Endothelial cell (in vitro differentiated cells): ENCODE measurements at regions not wholly inside any gene's neighbourhood (a gene's known extent, or its start where the extent isn't known, plus 50 kb on each side); places are given as distances from the start of the nearest gene placed in this dataset.
"Not testable (repeated sequence)": the region's sequence is repeated elsewhere in the genome, so short reads cannot be mapped to it uniquely, and the experiment has no call there.

Experiments
- DNase-seq: peaks from one replicate; pipeline ENCODE4 v3.0.0; 2021; ENCODE audit warnings: low spot score
- H3K27ac Mint-ChIP-seq: one replicate; pipeline ENCODE4 v1.8.0; 2021; ENCODE audit warnings: mixed read lengths, inconsistent platforms; ENCODE audit not compliant: unreplicated experiment
- H3K27me3 Mint-ChIP-seq: one replicate; pipeline ENCODE4 v1.8.0; 2021; ENCODE audit warnings: mild to moderate bottlenecking, moderate library complexity, mixed read lengths, inconsistent platforms; ENCODE audit not compliant: unreplicated experiment
- H3K36me3 Mint-ChIP-seq: one replicate; pipeline ENCODE4 v1.8.0; 2021; ENCODE audit warnings: mild to moderate bottlenecking, low read depth, mixed read lengths, inconsistent platforms; ENCODE audit not compliant: unreplicated experiment
- H3K4me1 Mint-ChIP-seq: one replicate; pipeline ENCODE4 v1.8.0; 2021; ENCODE audit warnings: mild to moderate bottlenecking, mixed read lengths, inconsistent platforms; ENCODE audit not compliant: unreplicated experiment
- H3K4me3 Mint-ChIP-seq: one replicate; pipeline ENCODE4 v1.8.0; 2021; ENCODE audit warnings: mild to moderate bottlenecking, mixed read lengths, inconsistent platforms; ENCODE audit not compliant: unreplicated experiment
- H3K9me3 Mint-ChIP-seq: one replicate; pipeline ENCODE4 v1.8.0; 2021; ENCODE audit warnings: mixed read lengths, inconsistent platforms; ENCODE audit not compliant: unreplicated experiment
- TF ChIP-seq, protein P1 (sequence below): fragments of 200-600 bp; sonication (generic); IDR thresholded peaks from one replicate; pipeline ENCODE4 v1.5.0; 2021; ENCODE audit warnings: antibody characterized with exemption; ENCODE audit not compliant: unreplicated experiment

DNA sequence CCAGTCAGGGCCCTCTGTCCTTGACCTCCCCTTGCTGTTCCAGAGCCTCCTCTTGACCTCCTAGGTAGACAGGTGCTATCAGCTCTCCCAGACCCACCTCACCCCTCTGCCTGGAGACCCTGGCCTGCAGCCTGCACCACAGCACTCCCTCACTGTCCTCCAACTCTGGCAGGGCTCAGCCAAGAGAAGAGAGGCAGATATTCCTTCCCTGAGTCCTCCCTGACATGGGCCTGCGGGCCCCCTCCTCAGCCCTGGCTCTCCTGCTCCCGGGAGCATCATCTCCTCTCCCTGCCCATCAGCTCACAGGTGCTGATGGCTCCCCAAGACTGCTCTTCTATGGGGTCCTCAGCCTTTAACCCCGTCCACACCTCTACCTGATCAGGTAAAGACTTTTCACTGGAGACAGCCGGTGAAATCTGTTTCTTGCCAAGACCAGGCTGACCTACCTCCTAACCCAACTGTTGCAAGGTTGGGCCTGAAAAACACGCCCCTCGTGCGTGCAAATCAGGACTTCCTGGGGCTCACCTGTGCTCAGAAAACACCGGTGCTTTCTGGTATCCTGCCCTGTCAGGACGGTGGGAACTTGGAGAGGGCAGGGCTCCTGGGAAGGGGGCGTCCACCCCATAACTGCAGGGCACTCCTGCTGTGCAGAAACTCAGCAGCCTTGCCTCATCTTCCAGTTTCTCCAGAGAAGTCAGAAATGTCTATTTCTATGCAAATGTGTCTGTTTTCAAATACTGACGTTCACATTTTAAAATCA is 160.7 kb downstream of the SHANK2 start:
- TF ChIP-seq, protein P1, sequence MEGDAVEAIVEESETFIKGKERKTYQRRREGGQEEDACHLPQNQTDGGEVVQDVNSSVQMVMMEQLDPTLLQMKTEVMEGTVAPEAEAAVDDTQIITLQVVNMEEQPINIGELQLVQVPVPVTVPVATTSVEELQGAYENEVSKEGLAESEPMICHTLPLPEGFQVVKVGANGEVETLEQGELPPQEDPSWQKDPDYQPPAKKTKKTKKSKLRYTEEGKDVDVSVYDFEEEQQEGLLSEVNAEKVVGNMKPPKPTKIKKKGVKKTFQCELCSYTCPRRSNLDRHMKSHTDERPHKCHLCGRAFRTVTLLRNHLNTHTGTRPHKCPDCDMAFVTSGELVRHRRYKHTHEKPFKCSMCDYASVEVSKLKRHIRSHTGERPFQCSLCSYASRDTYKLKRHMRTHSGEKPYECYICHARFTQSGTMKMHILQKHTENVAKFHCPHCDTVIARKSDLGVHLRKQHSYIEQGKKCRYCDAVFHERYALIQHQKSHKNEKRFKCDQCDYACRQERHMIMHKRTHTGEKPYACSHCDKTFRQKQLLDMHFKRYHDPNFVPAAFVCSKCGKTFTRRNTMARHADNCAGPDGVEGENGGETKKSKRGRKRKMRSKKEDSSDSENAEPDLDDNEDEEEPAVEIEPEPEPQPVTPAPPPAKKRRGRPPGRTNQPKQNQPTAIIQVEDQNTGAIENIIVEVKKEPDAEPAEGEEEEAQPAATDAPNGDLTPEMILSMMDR, result no peak
- no peak for DNase-seq
- H3K36me3 Mint-ChIP-seq, result peaks cover 5% of the 10 kb centered on the region
- peaks cover 4% of the 10 kb centered on the region for H3K4me1 Mint-ChIP-seq
- no peak overlapping the region for H3K4me3 Mint-ChIP-seq
- no peak overlapping the region for H3K27ac Mint-ChIP-seq
- peaks cover 4% of the 10 kb centered on the region for H3K27me3 Mint-ChIP-seq
- no peaks in the 10 kb centered on the region for H3K9me3 Mint-ChIP-seq

DNA sequence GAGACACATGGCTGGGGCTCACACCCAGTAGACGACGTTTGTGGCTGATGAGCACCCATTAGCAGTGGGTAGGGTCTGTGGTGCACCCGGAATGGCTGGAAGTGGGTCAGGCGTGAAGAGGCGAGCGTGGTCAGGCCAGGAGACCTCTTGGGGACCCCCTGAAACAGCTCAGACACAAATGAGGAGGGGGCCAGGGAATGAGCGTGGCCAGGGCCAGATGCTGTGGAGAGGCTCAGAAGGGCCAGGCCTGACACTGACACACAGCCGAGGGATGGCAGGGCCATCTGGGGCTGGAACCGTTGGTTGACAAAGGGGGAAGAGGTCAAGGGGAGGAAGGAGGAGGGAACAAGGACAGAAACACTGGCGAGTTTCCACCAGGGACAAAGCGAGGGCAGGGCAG is 162.8 kb downstream of the SHANK2 start:
- H3K4me1 Mint-ChIP-seq, result no peaks in the 10 kb centered on the region
- H3K4me3 Mint-ChIP-seq, result no peak overlapping the region
- no peaks in the 10 kb centered on the region for H3K9me3 Mint-ChIP-seq
- TF ChIP-seq, protein P1, result no peak
- peaks cover 5% of the 10 kb centered on the region for H3K36me3 Mint-ChIP-seq
- peaks cover 2% of the 10 kb centered on the region for H3K27me3 Mint-ChIP-seq
- H3K27ac Mint-ChIP-seq, result no peak overlapping the region
- no peak for DNase-seq

DNA sequence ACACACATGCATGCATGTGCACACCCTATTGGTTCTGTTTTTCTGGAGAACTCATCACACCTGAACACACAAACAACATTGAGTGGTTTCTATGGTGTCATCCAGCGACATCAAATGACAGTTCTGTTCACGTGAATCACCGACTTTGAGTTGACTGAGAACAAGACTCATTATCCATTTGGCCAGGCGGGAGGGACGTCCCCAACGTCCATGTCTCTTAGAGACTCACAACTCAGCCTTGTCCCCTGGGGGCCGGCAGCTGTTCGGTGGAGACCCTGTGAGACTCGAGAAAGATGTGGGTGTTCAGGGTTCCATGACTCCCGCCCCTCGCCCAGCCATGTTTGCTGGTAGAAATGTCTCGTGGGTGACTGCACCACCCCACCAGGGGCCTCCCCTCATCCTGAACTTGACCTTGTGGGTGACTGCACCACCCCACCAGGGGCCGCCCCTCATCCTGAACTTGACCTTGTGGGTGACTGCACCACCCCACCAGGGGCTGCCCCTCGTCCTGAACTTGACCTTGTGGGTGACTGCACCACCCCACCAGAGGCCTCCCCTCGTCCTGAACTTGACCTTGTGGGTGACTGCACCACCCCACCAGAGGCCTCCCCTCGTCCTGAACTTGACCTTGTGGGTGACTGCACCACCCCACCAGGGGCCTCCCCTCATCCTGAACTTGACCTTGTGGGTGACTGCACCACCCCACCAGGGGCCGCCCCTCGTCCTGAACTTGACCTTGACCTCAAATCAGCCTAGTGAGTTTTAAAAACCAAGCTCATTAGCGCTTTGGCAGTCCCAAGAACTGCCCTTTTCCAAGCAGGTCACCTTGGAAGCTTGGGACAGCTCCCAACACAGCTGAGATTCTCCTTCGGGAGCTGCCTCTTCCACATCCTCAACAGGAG is 163.8 kb downstream of the SHANK2 start:
- H3K27me3 Mint-ChIP-seq, H3K27ac Mint-ChIP-seq, H3K36me3 Mint-ChIP-seq, H3K9me3 Mint-ChIP-seq, H3K4me1 Mint-ChIP-seq, H3K4me3 Mint-ChIP-seq, DNase-seq: not testable (repeated sequence)

DNA sequence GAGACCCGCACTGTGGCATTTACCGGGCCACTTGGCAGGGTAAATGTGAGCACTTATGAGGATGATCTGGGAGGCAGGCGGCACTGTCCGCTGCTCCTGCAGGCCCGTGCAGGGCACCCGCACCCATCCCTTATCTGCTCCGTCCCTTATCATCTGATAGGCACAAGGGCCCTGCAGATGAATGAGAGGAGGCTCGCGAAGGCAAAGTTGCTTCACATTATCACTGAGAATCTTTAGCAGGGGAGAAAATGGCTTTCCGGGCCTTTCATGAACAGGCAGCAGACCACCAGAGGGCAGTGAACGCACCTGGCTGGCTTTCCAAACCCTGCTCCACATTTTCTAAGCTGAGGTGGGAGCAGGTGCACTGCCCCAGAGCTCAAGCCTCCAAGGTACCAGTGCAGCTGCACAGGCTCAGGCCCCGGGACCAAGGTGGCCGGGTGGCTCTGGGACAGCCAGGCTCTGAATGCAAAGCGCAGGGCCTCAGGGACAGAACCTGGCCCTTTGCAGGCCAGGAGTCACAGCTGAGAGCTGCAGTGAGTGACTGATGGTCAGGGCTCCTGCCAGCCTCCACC is 165.6 kb downstream of the SHANK2 start:
- peaks cover 5% of the 10 kb centered on the region for H3K36me3 Mint-ChIP-seq
- peaks cover 2% of the 10 kb centered on the region for H3K27me3 Mint-ChIP-seq
- H3K9me3 Mint-ChIP-seq, result no peaks in the 10 kb centered on the region
- no peaks in the 10 kb centered on the region for H3K4me1 Mint-ChIP-seq
- H3K27ac Mint-ChIP-seq, result no peak overlapping the region
- TF ChIP-seq, protein P1, result peak; percentile 60
- no peak overlapping the region for H3K4me3 Mint-ChIP-seq
- DNase-seq, result peak; percentile 62

DNA sequence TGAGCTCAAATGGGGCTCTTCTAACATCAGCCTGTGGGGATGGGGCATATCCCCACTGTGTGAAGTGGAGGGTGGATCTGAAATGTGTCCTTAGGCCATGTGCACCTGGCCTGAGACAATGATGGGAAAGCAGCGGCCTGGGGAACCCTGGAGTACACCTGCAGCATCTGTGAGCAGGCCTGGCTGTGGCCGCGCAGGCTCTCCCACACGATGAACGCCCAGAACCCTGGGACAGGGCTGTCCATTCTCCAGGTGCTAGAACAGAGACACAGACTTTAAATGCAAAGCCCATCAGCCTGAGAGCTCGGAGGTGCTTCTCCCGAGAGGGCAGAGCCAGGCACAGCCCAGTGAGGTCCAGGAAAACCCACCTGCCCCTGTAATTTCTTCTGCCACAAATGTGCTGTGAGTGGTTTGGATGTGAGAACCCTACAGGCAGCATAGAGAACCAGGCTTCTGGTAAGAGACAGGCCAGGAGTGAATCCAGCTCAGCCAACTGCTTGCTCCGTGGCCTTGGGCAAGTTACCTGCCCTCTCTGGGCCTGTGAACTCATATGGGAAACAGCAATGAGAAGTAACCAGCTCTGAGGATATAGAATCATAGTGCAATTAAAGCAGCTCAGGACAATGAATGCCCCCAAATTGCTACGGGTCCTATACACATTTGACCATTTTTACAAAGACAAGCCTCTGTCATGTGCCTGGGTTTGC is 167.9 kb downstream of the SHANK2 start:
- Mint-ChIP-seq H3K36me3 (peaks cover 2% of the 10 kb centered on the region), H3K27ac (no peak overlapping the region), H3K27me3 (peaks cover 5% of the 10 kb centered on the region), H3K9me3 (no peaks in the 10 kb centered on the region), H3K4me3 (no peak overlapping the region), H3K4me1 (no peaks in the 10 kb centered on the region)
- TF ChIP-seq, protein P1, result no peak
- no peak for DNase-seq
